NK-92 treated with Interleukin-12 subunit alpha and Interleukin-12 subunit beta, amount 100 ng/mL, for 24 hours (cell line): ENCODE measurements at regions not wholly inside any gene's neighbourhood (a gene's known extent, or its start where the extent isn't known, plus 50 kb on each side); places are given as distances from the start of the nearest gene placed in this dataset.
"Not testable (repeated sequence)": the region's sequence is repeated elsewhere in the genome, so short reads cannot be mapped to it uniquely, and the experiment has no call there.

Experiments
- DNase-seq: peaks from one replicate; lab custom pipeline; 2025; lab: John Stamatoyannopoulos, UW

DNA sequence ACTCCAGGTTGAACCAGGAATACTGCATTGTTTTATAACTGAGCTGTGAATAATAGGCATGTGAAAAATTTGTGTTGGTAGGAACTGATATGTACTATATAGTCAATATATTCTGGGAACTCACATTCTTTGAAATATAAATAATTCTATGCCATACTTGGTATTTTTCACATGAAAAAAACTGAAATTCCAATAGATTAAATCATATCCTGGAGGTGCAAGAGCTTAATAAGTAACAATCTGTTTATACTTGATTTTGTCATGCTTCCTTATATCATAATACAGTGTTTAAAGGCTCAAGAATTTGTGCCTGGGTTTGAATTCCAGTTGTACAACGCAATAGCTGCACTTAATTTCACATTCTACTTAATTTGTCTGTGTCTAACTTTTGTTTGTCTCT is 387.0 kb downstream of the USP25 start:
- DNase-seq: no peak

GRCh38 chr21:16117331-16117730 is 387.5 kb downstream of the USP25 start:
- DNase-seq: no peak

DNA sequence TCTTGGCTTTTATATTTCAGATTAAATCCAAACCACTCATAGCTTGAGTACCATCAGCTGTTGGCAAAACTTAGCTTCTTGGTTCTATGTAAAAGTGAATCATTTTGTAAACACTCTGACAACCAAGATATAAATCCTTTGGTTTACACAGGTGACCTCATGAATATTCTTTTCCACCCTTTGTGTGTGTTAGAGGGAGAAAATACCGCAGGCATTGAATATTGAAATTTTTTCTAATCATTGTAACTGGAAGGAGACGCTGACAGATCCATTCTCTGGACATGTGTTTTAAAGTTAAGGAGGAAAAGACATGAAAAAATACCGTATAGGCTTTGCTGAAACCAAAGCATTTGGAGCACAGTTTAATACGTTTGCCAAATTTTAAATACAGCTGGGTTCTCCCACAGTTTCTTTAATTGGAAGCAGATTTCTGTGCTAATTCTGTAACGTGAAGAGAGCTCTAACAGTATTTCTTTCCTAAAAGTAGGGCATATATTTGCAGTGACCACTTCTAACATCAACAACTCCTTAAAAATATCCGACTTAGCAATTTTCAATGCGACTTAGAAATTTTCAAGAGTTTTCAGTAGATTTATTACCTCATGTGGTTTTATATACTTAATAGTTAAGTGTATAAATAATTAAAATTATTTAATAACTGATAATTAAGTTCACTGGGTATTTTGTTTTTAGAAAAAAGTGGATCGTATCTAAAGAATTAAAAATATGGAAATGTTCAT is 388.2 kb downstream of the USP25 start:
- DNase-seq: no peak

GRCh38 chr21:16124378-16125138 is 394.8 kb downstream of the USP25 start:
- no peak for DNase-seq

DNA sequence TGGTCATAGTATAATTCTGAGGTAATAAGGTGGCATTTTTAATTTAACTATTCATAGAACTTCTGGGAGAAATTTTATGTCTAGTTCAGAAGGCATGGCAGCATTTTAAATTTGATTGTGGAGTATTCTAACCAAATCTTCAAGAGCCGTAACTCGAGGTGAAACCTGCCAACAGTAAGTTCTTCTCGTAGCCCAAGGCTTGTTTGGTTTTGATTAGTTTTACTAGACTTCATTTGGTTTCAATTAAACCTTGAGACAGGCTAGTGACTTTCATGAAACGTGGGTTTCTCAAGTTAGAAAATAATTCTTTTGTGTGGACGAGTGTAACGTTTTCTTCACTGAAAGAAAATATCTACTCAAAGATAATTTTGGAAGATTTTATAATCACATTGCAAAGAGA is 395.5 kb downstream of the USP25 start:
- DNase-seq: no peak

- DNase-seq: not testable (repeated sequence)
Measured at GRCh38 chr21:16132453-16132852, 402.7 kb downstream of the USP25 start.

- no peak for DNase-seq
Measured at GRCh38 chr21:16133248-16133647, 403.5 kb downstream of the USP25 start.

- no peak for DNase-seq
Measured at GRCh38 chr21:16134134-16134533, 404.4 kb downstream of the USP25 start.

- no peak for DNase-seq
Measured at GRCh38 chr21:16137106-16137505, 407.3 kb downstream of the USP25 start.

DNA sequence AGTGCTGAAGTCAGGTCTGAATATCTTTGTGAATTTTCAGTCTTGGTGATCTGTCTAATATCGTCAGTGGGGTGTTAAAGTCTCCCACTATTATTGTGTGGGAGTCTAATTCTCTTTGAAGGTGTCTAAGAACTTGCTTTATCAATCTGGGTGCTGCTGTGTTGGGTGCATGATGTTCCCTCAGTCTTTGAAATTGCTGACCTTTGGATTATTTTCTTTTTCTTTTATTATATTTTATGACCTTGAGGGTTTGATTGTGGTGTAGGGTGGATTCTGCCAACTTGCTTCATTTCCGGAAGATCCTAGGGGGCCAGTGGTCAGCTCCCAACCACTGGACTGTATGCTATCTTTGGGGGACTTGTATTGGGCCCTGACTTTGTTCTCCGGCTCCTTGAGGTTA is 415.3 kb downstream of the USP25 start:
- DNase-seq: no peak

DNA sequence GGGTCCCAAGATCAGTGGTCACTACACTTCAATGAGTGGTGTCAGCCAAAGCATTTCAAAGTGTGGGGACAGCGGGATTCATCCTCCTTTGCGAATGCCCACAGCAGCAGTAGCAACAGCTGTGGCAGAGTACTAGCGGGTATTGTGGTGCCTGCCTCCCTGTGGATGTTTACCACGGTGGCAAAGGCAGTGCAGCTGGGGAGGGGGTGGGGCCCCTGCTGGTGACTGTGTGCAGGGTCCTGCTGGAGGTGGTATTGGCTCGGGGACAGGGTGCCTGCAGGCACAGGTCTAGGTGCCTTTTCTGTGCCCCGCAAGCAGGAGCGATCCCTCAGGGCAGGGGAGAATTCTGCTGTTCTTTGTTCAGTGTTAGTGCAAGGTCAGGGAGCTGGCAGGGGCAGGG is 415.7 kb downstream of the USP25 start:
- no peak for DNase-seq

GRCh38 chr21:16154321-16154720 is 424.5 kb downstream of the USP25 start:
- DNase-seq: no peak

- no peak for DNase-seq
Measured at GRCh38 chr21:16154951-16155635, 425.3 kb downstream of the USP25 start.

GRCh38 chr21:16156841-16157489 is 427.2 kb downstream of the USP25 start:
- no peak for DNase-seq

- DNase-seq: no peak
Measured at GRCh38 chr21:16159213-16159970, 429.6 kb downstream of the USP25 start.

- no peak for DNase-seq
Measured at GRCh38 chr21:16159971-16160350, 430.2 kb downstream of the USP25 start.

DNA sequence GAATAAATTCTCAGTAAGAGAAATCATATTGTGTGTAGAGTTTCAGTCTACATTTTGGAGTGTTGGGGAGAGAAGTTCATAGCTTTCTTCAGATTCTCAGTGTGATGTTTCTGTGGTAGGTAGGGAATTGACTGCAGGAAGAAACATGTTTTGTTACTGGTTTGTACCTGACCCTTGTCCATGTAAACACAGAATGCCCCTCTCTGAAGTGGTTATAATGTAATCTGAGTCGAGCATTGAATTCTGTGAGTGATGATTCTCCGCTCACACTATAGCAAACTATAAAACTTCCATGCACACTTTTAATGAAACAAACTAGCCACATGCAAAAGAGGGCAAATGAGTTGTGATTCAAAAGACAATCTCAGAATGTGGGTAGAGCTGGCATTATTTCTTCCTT is 433.2 kb downstream of the USP25 start:
- DNase-seq: no peak

DNA sequence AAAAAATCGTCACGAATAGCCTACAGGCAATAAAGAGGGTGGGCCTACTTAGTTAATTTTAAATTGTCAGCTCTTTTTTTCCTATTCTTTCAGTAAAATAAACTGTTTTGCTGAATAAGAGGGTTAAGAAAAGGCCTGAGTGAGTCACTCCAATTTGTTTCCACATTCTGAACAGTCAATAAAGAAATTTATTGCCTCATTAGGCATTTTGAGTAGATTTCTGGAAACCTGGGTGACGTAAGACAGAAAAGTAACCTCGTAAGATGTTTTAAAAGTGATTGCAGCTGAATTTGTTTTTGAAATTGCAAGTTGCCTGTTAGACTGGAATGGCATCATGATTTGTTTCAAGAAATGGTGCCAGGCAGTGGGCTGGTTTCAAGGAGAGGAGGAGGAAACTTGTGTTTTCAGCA is 439.3 kb downstream of the USP25 start:
- DNase-seq: no peak

DNA sequence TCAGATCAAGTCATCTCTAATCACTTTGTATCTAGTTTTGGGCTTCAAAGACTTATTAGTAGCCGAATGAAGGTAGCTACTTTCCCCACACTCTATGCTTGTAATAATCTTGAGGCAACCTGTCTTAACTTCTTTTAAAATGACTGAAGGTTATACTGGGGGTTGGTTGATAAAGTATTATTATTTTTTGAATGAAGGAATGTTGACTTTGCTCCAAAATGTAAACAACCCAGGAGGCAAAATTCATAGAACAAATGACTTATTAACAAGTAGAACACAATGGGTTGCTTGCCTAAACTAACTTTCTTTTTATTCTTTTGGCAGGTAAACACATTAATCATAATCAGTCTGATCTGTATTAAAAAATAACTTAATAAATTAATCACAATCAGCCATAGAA is 440.0 kb downstream of the USP25 start:
- no peak for DNase-seq

DNA sequence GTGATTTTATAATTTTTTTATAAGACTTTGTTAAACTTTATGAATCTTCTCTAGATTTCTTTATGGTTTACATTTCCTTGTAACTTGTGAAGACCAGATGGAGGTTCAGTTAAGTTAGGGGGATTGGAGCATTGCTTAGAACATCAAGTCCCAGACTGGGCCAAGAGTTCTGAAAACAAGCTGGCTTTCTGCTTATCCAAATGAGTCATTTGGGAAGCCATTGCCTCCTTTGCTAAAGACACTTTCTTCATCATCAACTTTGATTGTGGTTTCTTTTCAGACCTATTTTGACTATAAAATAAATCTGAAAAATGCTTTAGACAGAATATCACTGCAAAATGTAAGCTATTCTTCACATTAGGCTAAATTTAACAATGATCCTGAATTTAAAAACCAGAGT is 446.8 kb downstream of the USP25 start:
- no peak for DNase-seq

DNA sequence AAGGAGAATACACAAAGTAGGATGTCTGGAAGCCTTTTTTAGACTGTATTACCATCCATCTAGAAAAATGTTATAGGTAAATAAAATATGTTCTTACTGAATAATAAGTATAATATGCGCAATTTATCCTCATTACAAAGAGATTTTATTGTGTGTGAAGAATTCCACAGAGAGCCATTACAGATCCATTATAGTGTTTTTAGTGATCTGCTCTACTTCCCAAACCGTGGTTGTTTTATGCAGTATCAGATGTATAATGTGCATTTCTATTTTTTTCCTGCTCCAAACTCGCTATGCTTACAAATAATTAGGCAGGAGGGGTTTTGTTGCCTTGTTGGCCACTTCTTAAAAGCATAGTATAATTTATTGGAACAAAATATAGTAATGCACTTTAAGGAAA is 447.8 kb downstream of the USP25 start:
- DNase-seq: no peak

DNA sequence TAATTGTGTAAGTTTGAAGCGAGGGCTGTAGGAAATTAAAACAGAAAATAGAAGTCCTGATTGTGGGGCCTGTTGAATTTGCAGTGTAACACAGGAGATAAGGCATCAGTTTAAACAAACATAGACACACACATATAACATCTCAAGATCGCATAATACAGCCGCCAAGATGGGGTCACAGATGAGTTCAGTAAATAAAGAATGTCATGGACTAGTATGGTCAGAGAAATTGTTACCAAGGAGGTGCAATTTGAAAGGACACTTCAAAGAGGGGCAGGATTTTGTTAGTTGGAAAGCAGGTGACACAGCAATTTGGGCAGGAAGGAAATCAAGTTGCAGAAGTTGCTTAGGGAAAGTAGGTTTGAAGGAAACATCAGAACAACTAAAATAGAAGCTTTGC is 450.0 kb downstream of the USP25 start:
- no peak for DNase-seq
